Activated B cell treated with CpG ODN at 0.5 μM for 24 hours (primary cell): ENCODE measurements at regions not wholly inside any gene's neighbourhood (a gene's known extent, or its start where the extent isn't known, plus 50 kb on each side); places are given as distances from the start of the nearest gene placed in this dataset.

ENCODE experiments used
- ATAC-seq: fragments of 200-7000 bp; cut with Tn5 transposase; one replicate; pipeline ENCODE4 v1.10.0; 2021; ENCODE audit warnings: low read depth, mild to moderate bottlenecking, moderate library complexity
- CTCF ChIA-PET: fragments of 350-600 bp; sonication (Branson Sonifier 250); formaldehyde crosslinking; loops from one replicate; lab custom pipeline; 2021; ENCODE audit warnings: antibody characterized with exemption; lab: Charles Lee
- POLR2A ChIA-PET: fragments of 350-600 bp; sonication (Branson Sonifier 250); formaldehyde crosslinking; loops from one replicate; lab custom pipeline; 2021; ENCODE audit warnings: antibody characterized with exemption; lab: Charles Lee
- DNase-seq: peaks from one replicate; pipeline ENCODE4 v3.0.0; 2022
- H3K27ac Mint-ChIP-seq: one replicate; pipeline ENCODE4 v1.8.0; 2020; ENCODE audit warnings: mixed read lengths
- H3K27me3 Mint-ChIP-seq: one replicate; pipeline ENCODE4 v1.8.0; 2021; ENCODE audit warnings: mixed read lengths
- H3K36me3 Mint-ChIP-seq: one replicate; pipeline ENCODE4 v1.8.0; 2021; ENCODE audit warnings: low read depth, mixed read lengths
- H3K4me1 Mint-ChIP-seq: one replicate; pipeline ENCODE4 v1.8.0; 2021; ENCODE audit warnings: mixed read lengths
- H3K4me3 Mint-ChIP-seq: one replicate; pipeline ENCODE4 v1.8.0; 2020; ENCODE audit warnings: mild to moderate bottlenecking, mixed read lengths
- H3K9me3 Mint-ChIP-seq: one replicate; pipeline ENCODE4 v1.8.0; 2020; ENCODE audit warnings: mixed read lengths
- CTCF ChIP-seq: fragments of 200-600 bp; IDR thresholded peaks from one replicate; pipeline ENCODE4 v1.8.0; 2022; ENCODE audit warnings: antibody characterized with exemption, mild to moderate bottlenecking
- intact Hi-C: fragments of 100-400 bp; cut with micrococcal nuclease; formaldehyde crosslinking; loops from one replicate; pipeline ENCODE4 v1.15.1; 2024

- POLR2A ChIA-PET, result no interaction called here
- intact Hi-C loops, result no loop called here
Measured at GRCh38 chrX:15915959-15916703, 61.5 kb upstream of the AP1S2 start.

DNA sequence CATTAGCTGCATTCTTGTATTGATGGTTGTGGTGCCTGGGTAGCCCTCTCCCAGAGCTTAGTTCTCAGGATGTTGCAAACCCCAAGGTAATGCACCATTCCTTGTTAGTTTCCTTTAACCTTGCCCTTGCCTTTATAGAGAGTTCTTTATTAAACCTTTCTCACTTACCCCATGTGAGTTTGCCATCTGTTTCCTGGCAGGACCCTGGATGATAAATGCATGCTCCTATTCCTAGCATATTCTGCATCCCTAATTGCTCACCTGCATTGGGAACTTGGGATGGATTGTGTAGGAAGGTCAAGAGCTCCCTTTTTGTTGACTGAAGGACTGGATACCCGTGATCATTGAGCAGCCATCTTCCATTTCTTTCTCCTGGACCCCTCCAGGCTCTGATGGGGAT, 59.9 kb upstream of the AP1S2 start:
- intact Hi-C loops, result no loop called here
- no peak for TF ChIP-seq CTCF
- H3K4me3 Mint-ChIP-seq, result no peak overlapping the region
- no peak overlapping the region for H3K27ac Mint-ChIP-seq
- no peaks in the 10 kb centered on the region for H3K27me3 Mint-ChIP-seq
- ChIA-PET CTCF (no interaction called here), POLR2A (no interaction called here)
- H3K4me1 Mint-ChIP-seq, result peaks cover 16% of the 10 kb centered on the region
- H3K36me3 Mint-ChIP-seq, result no peaks in the 10 kb centered on the region
- no peaks in the 10 kb centered on the region for H3K9me3 Mint-ChIP-seq
- DNase-seq (no peak), ATAC-seq (no peak)

More at GRCh38 chrX:15915959-15916703, 61.5 kb upstream of the AP1S2 start:
- TF ChIP-seq CTCF, result no peak
- Mint-ChIP-seq H3K27ac (no peak overlapping the region), H3K4me1 (peaks cover 14% of the 10 kb centered on the region), H3K27me3 (no peaks in the 10 kb centered on the region), H3K4me3 (no peak overlapping the region), H3K9me3 (no peaks in the 10 kb centered on the region), H3K36me3 (no peaks in the 10 kb centered on the region)
- DNase-seq, result no peak
- CTCF ChIA-PET, result no interaction called here
- no peak for ATAC-seq

- no peaks in the 10 kb centered on the region for H3K27me3 Mint-ChIP-seq
- ATAC-seq (no peak), DNase-seq (no peak)
- CTCF ChIA-PET, result no interaction called here
- H3K4me3 Mint-ChIP-seq, result no peak overlapping the region
- no peak overlapping the region for H3K27ac Mint-ChIP-seq
- POLR2A ChIA-PET, result no interaction called here
- no peak for TF ChIP-seq CTCF
- peaks cover 19% of the 10 kb centered on the region for H3K4me1 Mint-ChIP-seq
- H3K9me3 Mint-ChIP-seq, result no peaks in the 10 kb centered on the region
- no peaks in the 10 kb centered on the region for H3K36me3 Mint-ChIP-seq
- intact Hi-C loops, result no loop called here
Measured at GRCh38 chrX:15913146-15913545, 58.5 kb upstream of the AP1S2 start.

- Mint-ChIP-seq H3K4me3 (no peak overlapping the region), H3K9me3 (no peaks in the 10 kb centered on the region), H3K36me3 (no peaks in the 10 kb centered on the region), H3K4me1 (peaks cover 19% of the 10 kb centered on the region), H3K27ac (no peak overlapping the region), H3K27me3 (no peaks in the 10 kb centered on the region)
- ChIA-PET POLR2A (no interaction called here), CTCF (no interaction called here)
- DNase-seq (no peak), ATAC-seq (peak; percentile 47)
- TF ChIP-seq CTCF, result no peak
- intact Hi-C loops, result no loop called here
Measured at GRCh38 chrX:15911734-15912550, 57.3 kb upstream of the AP1S2 start.

GRCh38 chrX:15909605-15910004, 55.0 kb upstream of the AP1S2 start:
- DNase-seq (no peak), ATAC-seq (no peak)
- intact Hi-C loops, result no loop called here
- H3K36me3 Mint-ChIP-seq, result no peaks in the 10 kb centered on the region
- ChIA-PET CTCF (no interaction called here), POLR2A (no interaction called here)
- TF ChIP-seq CTCF, result no peak
- H3K4me3 Mint-ChIP-seq, result no peak overlapping the region
- H3K27ac Mint-ChIP-seq, result no peak overlapping the region
- H3K9me3 Mint-ChIP-seq, result no peaks in the 10 kb centered on the region
- peaks cover 15% of the 10 kb centered on the region for H3K4me1 Mint-ChIP-seq
- H3K27me3 Mint-ChIP-seq, result no peaks in the 10 kb centered on the region
